Astrocyte of the cerebellum (primary cell): ENCODE measurements at regions not wholly inside any gene's neighbourhood (a gene's known extent, or its start where the extent isn't known, plus 50 kb on each side); places are given as distances from the start of the nearest gene placed in this dataset.

ENCODE experiments used
- DNase-seq: peaks from one replicate; pipeline ENCODE4 v3.0.0-alpha.2; 2011; ENCODE audit warnings: low read depth
- H3K4me3 ChIP-seq: 2 replicates; pipeline ENCODE4 v1.5.1; 2011; ENCODE audit warnings: mild to moderate bottlenecking, low read depth, low read length, moderate library complexity
- in situ Hi-C: cut with HindIII; loops from 2 replicates; pipeline ENCODE4 v1.10.0; 2017; ENCODE audit warnings: low sequenced_read_pairs
- TF ChIP-seq, protein P1 (sequence below): IDR thresholded peaks from 2 replicates; pipeline ENCODE4 v1.5.1; 2012; ENCODE audit warnings: low read length, low read depth, moderate library complexity, mild to moderate bottlenecking; ENCODE audit errors: missing control alignments

DNA sequence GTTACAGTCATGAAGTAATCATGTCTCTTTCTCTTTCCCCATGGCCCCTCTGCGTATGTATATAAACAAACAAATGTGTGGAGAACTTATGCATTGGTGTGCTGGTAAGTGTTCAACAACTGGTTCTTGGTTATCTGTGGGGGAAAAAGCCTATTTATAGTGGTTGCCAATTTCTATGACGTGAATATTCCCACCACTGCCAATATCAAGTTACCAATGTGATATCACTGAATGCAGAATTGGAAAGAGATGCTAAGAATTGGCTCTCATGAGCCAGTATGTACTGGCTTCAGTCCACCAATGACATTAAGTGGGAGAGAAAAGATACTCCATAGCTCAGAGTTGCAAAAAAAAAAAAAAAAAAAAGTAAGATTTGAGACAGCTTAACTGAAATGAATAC, 399.7 kb downstream of the REEP3 start:
- H3K4me3 ChIP-seq = no peak overlapping the region
- in situ Hi-C loops = no loop called here
- DNase-seq = no peak
- TF ChIP-seq, protein P1, sequence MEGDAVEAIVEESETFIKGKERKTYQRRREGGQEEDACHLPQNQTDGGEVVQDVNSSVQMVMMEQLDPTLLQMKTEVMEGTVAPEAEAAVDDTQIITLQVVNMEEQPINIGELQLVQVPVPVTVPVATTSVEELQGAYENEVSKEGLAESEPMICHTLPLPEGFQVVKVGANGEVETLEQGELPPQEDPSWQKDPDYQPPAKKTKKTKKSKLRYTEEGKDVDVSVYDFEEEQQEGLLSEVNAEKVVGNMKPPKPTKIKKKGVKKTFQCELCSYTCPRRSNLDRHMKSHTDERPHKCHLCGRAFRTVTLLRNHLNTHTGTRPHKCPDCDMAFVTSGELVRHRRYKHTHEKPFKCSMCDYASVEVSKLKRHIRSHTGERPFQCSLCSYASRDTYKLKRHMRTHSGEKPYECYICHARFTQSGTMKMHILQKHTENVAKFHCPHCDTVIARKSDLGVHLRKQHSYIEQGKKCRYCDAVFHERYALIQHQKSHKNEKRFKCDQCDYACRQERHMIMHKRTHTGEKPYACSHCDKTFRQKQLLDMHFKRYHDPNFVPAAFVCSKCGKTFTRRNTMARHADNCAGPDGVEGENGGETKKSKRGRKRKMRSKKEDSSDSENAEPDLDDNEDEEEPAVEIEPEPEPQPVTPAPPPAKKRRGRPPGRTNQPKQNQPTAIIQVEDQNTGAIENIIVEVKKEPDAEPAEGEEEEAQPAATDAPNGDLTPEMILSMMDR = no peak

- no peak overlapping the region for H3K4me3 ChIP-seq
- TF ChIP-seq, protein P1 = no peak
- in situ Hi-C loops = no loop called here
- DNase-seq = no peak
Measured at GRCh38 chr10:63921908-63922467, 400.8 kb downstream of the REEP3 start.

GRCh38 chr10:63922468-63923284, 401.5 kb downstream of the REEP3 start:
- in situ Hi-C loops = no loop called here
- TF ChIP-seq, protein P1 = no peak
- DNase-seq = no peak
- no peak overlapping the region for H3K4me3 ChIP-seq

DNA sequence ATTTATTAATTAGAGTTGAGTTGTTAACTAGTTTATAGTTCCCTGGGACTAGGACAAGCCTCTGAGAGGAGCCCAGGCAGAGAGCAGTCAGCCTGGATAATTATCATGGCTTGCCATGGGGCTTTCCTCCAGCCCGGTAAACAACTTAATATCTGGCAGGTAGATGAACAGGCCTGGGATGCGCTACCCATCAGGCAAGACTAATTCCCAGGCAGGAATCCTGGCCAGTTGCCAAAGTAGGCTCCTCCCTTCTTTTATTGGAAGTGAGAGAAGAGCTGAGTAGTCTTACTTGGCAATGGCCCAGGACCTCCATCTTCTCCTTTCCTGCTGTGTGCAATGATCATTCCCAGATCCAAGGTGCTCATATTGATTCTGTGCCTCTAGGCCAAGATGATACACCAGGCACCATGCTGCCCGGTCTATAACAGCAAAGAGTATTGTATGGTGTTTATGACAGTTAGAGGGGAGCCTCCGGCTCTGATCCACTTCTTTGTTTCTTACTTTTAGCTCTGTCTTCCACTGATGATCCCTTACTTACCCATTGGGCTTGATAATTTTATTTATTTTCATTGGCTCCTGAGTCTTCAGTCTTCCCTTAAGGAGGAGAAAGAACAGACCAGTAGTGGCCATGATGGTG, 408.7 kb downstream of the REEP3 start:
- DNase-seq = no peak
- H3K4me3 ChIP-seq = no peak overlapping the region
- in situ Hi-C loops = no loop called here
- TF ChIP-seq, protein P1 = no peak

DNA sequence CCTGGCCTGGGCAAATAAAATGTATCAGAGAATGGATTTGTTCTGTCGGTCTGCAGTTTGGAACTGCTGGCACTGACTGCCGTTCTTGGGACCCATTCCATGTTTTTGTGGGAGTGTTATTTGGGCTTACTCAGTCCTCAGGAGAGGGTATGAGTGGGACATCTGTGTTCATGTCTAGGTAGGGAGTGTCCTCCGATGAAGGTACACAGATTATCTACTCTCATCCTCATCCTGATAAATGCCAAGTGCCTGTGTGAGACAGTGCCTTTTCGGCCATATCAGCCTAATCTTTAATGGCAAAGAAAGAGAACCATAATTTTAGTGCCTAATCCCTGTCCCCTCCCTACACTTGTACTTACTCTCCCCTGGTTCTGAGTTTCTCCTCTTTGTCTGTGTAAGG, 409.4 kb downstream of the REEP3 start:
- H3K4me3 ChIP-seq = no peak overlapping the region
- in situ Hi-C loops = no loop called here
- no peak for DNase-seq
- TF ChIP-seq, protein P1 = no peak

DNA sequence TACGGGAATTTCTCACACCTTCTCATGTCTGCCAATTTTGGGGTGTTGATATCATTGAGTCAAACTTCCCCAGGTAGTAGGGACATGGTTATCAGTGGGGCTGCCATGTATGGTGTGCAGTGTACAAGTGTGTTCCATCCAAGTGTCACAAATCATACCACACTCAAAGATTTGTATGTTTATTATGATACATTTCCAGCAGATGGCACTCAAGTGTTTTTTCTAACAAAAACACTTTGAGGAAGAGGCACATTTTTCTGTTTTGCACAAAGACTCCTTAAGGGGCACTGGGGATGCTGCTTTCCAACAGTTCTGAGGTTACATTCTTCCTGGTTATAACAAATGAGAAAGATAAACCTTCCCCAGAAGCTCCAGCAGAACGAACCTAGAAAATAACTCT, 414.5 kb downstream of the REEP3 start:
- TF ChIP-seq, protein P1 = no peak
- no peak overlapping the region for H3K4me3 ChIP-seq
- in situ Hi-C loops = no loop called here
- no peak for DNase-seq
